Vagina (tissue), 2 donors: ENCODE measurements at regions not wholly inside any gene's neighbourhood (a gene's known extent, or its start where the extent isn't known, plus 50 kb on each side); places are given as distances from the start of the nearest gene placed in this dataset.

Experiments
- DNase-seq, 2 donors: peaks; one replicate each; pipeline ENCODE4 v3.0.0-alpha.2; 2017; ENCODE audit errors: extremely low spot score in 2 of 2
- H3K27ac ChIP-seq: fragments of 200-600 bp; sonication (generic); one replicate; pipeline ENCODE4 v1.5.1; 2019
- H3K27me3 ChIP-seq: fragments of 200-600 bp; sonication (generic); one replicate; pipeline ENCODE4 v1.5.1; 2019
- H3K36me3 ChIP-seq, 2 donors: fragments of 200-600 bp; sonication (generic); one replicate each; pipeline ENCODE4 v1.5.1; 2017 to 2019
- H3K4me1 ChIP-seq: fragments of 200-600 bp; sonication (generic); one replicate; pipeline ENCODE4 v1.5.1; 2019
- H3K4me3 ChIP-seq, 2 donors: fragments of 200-600 bp; sonication (generic); 1 replicate in 1 of 2; 2 replicates in 1 of 2; pipeline ENCODE4 v1.5.1; 2016 to 2019
- H3K9me3 ChIP-seq: fragments of 200-600 bp; sonication (generic); one replicate; pipeline ENCODE4 v1.5.1; 2019
- CTCF ChIP-seq, 3 experiments: fragments of 450-650 bp in 2 of 3; fragments of 200-600 bp in 1 of 3; sonication (generic) in 1 of 3; IDR thresholded peaks; one replicate each; pipeline ENCODE4 v1.5.1; 2017 to 2019; ENCODE audit warnings: antibody characterized with exemption in 3 of 3, mild to moderate bottlenecking in 2 of 3, moderate library complexity in 2 of 3
- POLR2A ChIP-seq, 2 donors: fragments of 450-650 bp; IDR thresholded peaks; one replicate each; pipeline ENCODE4 v1.6.1; 2017; ENCODE audit warnings: antibody characterized with exemption in 2 of 2, mild to moderate bottlenecking in 2 of 2, moderate library complexity in 2 of 2
- POLR2AphosphoS5 ChIP-seq, 2 donors: sonication (generic); formaldehyde crosslinking; IDR thresholded peaks; one replicate each; pipeline ENCODE4 v1.9.0; 2017; ENCODE audit warnings: antibody characterized with exemption in 2 of 2, mild to moderate bottlenecking in 2 of 2, low read depth in 1 of 2; ENCODE audit not compliant: insufficient read depth in 1 of 2
- intact Hi-C: fragments of 100-400 bp; cut with DNase I; formaldehyde crosslinking; loops from one replicate; pipeline ENCODE4 v1.15.1; 2023

- DNase-seq = no peak
- Histone ChIP-seq H3K4me3 (no peak overlapping the region), H3K4me1 (no peaks in the 10 kb centered on the region), H3K27ac (no peak overlapping the region), H3K9me3 (no peaks in the 10 kb centered on the region), H3K36me3 (no peaks in the 10 kb centered on the region), H3K27me3 (no peaks in the 10 kb centered on the region)
- no peak for TF ChIP-seq POLR2AphosphoS5 (IDR thresholded peaks at IDR 0.05; ENCODE audit: insufficient read depth in 1 of 2, low read depth in 1 of 2)
- TF ChIP-seq POLR2A (IDR thresholded peaks at IDR 0.05) = no peak
- no peak for TF ChIP-seq CTCF (IDR thresholded peaks at IDR 0.05)
- intact Hi-C loops = no loop called here
Observed at GRCh38 chr6:95841560-95841959, 174.2 kb upstream of the FUT9 start.

GRCh38 chr6:95846652-95847051 lies 169.1 kb upstream of the FUT9 start:
- intact Hi-C loops = no loop called here
- no peak for DNase-seq

GRCh38 chr6:95847061-95847460 lies 168.7 kb upstream of the FUT9 start:
- no peak overlapping the region for H3K4me3 ChIP-seq
- H3K27ac ChIP-seq = no peak overlapping the region
- no peak for DNase-seq
- TF ChIP-seq POLR2AphosphoS5 (IDR thresholded peaks at IDR 0.05; ENCODE audit: insufficient read depth in 1 of 2, low read depth in 1 of 2) (no peak), POLR2A (IDR thresholded peaks at IDR 0.05) (no peak), CTCF (IDR thresholded peaks at IDR 0.05) (no peak)
- intact Hi-C loops = no loop called here
- no peaks in the 10 kb centered on the region for H3K27me3 ChIP-seq
- H3K36me3 ChIP-seq = no peaks in the 10 kb centered on the region
- H3K9me3 ChIP-seq = no peaks in the 10 kb centered on the region
- no peaks in the 10 kb centered on the region for H3K4me1 ChIP-seq

More at GRCh38 chr6:95846652-95847051, 169.1 kb upstream of the FUT9 start:
- no peak for TF ChIP-seq CTCF (IDR thresholded peaks at IDR 0.05)
- TF ChIP-seq POLR2AphosphoS5 (IDR thresholded peaks at IDR 0.05; ENCODE audit: insufficient read depth in 1 of 2, low read depth in 1 of 2) = no peak
- no peak for TF ChIP-seq POLR2A (IDR thresholded peaks at IDR 0.05)
- no peaks in the 10 kb centered on the region for H3K36me3 ChIP-seq
- no peak overlapping the region for H3K27ac ChIP-seq
- H3K4me1 ChIP-seq = no peaks in the 10 kb centered on the region
- no peaks in the 10 kb centered on the region for H3K9me3 ChIP-seq
- H3K27me3 ChIP-seq = no peaks in the 10 kb centered on the region
- H3K4me3 ChIP-seq = no peak overlapping the region

GRCh38 chr6:95848717-95849116 lies 167.1 kb upstream of the FUT9 start:
- H3K4me3 ChIP-seq = no peak overlapping the region
- H3K27ac ChIP-seq = no peak overlapping the region
- H3K4me1 ChIP-seq = no peaks in the 10 kb centered on the region
- H3K9me3 ChIP-seq = no peaks in the 10 kb centered on the region
- no peaks in the 10 kb centered on the region for H3K27me3 ChIP-seq
- H3K36me3 ChIP-seq = no peaks in the 10 kb centered on the region
- TF ChIP-seq POLR2A (IDR thresholded peaks at IDR 0.05) (no peak), CTCF (IDR thresholded peaks at IDR 0.05) (no peak), POLR2AphosphoS5 (IDR thresholded peaks at IDR 0.05; ENCODE audit: insufficient read depth in 1 of 2, low read depth in 1 of 2) (no peak)
- DNase-seq = no peak
- intact Hi-C loops = no loop called here

GRCh38 chr6:95856876-95857364 lies 158.9 kb upstream of the FUT9 start:
- Histone ChIP-seq H3K4me1 (no peaks in the 10 kb centered on the region), H3K4me3 (no peak overlapping the region), H3K27ac (no peak overlapping the region), H3K9me3 (no peaks in the 10 kb centered on the region), H3K27me3 (no peaks in the 10 kb centered on the region), H3K36me3 (no peaks in the 10 kb centered on the region)
- no peak for DNase-seq
- no peak for TF ChIP-seq CTCF (IDR thresholded peaks at IDR 0.05)
- no peak for TF ChIP-seq POLR2AphosphoS5 (IDR thresholded peaks at IDR 0.05; ENCODE audit: insufficient read depth in 1 of 2, low read depth in 1 of 2)
- no peak for TF ChIP-seq POLR2A (IDR thresholded peaks at IDR 0.05)
- intact Hi-C loops = no loop called here
